ENCODE measurements at regions not wholly inside any gene's neighbourhood (a gene's known extent, or its start where the extent isn't known, plus 50 kb on each side); places are given as distances from the start of the nearest gene placed in this dataset.

DNA sequence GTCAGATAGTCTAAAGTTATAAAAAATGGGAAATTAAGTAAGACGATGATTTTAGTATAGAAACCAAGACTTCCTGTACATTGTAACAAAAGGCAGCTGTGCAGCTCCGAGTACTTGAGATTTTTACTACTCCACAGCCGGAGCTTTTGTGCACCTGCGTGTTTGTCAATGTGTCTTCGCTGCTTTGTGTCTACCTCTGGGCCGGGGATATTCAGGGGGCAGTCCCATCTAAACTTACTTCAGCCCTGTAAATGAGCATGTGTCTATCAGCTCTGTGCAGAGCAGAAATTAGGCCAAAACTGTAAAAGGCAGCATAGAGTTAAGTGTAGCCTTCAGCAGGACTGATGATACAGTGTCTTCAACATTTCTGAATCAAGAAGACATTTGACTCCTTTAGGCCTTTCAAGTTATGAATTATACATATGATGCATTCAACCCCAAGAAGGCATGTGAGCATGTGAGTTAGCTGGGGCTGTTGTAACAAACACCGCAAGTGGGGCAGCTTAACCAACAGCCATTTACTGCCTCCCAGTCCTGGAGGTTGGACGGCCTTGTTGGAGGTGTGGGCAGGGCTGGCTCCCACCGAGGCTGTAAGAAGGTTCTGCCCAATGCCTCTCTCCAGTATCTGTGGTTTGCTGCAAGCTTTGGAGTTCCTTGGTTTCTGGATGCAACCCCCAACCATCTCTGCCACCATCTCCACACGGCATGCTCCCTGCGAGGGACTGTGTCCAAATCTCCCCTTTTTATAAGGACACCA lies 191.0 kb upstream of the IRS2 start:
- H3K4me3 ChIP-seq (ENCODE audit: control insufficient read depth in 1 of 2, extremely low read depth in 1 of 2, low read length in 1 of 2): no peak overlapping the region
- no peaks in the 10 kb centered on the region for H3K4me1 ChIP-seq (ENCODE audit: control insufficient read depth in 1 of 2, extremely low read depth in 1 of 2, insufficient read depth in 2 of 2, low read length in 2 of 2)
- ATAC-seq (replicated peaks in 1 of 4): no peak
- no peaks in the 10 kb centered on the region for H3K9me3 ChIP-seq
- WGBS (ENCODE audit: insufficient coverage): 50% methylated on average over 4 of the region's 11 CpGs
- no peaks in the 10 kb centered on the region for H3K9me3 Mint-ChIP-seq
- no peak overlapping the region for H3K4me3 Mint-ChIP-seq
- no peak overlapping the region for H3K27ac Mint-ChIP-seq
- ChIA-PET POLR2A (no interaction called here), CTCF (no interaction called here)
- DNase-seq: no peak
- H3K4me1 Mint-ChIP-seq: no peaks in the 10 kb centered on the region
- H3K36me3 ChIP-seq (ENCODE audit: control insufficient read depth in 2 of 2, extremely low read depth in 1 of 2, insufficient read depth in 1 of 2, low read length in 1 of 2): no peaks in the 10 kb centered on the region
- no peaks in the 10 kb centered on the region for H3K36me3 Mint-ChIP-seq
- peaks cover 0 to 16% of the 10 kb centered on the region in 2 experiments for H3K27me3 ChIP-seq (replicated peaks in 1 of 2; ENCODE audit: control insufficient read depth in 2 of 2, extremely low read depth in 1 of 2, insufficient read depth in 2 of 2, low read length in 1 of 2)
- no peak overlapping the region for H3K27ac ChIP-seq (ENCODE audit: low read length)
- peaks cover 4 to 7% of the 10 kb centered on the region in 2 donors for H3K27me3 Mint-ChIP-seq

DNA sequence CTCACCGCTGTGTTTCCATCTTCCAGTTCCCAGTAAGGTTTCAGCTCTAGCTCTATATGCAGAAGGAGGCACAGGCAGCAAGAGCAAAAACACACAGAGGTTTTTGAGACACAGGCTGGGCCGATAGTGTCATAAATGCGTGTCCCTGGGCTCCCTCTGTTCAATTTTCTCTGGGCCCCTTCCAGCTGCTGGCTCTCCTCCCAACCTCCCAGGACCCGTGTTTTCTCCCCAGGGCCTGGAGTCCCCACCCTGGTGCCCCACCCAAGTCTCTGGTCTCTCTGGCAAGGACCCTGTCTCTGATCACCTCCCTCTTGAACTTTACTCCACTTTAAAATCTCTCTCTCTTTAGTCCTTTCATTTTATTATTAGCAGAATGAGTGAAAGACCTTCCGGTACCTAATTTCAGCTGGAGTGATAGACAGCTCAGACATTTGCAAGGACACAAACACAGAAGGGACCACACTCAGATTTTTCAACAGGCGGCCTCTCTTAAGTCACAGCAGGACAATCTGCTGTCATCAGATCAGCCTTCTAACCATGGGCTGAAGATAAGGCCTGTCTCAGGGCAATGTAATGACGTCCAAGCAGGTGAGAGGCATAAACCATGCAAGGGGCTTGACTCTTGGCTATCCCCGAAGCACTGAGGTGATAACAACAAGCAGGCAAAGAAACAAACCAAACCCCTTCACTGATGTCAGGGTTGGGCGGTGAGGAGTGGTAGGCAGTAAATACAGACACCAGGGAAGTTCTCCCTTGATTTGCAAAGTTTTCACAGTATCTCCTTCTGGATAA lies 190.0 kb upstream of the IRS2 start:
- H3K4me3 ChIP-seq (ENCODE audit: control insufficient read depth in 1 of 2, extremely low read depth in 1 of 2, low read length in 1 of 2): no peak overlapping the region
- Mint-ChIP-seq H3K27me3 (peaks cover 4 to 7% of the 10 kb centered on the region in 2 donors), H3K27ac (no peak overlapping the region), H3K9me3 (no peaks in the 10 kb centered on the region), H3K4me3 (no peak overlapping the region), H3K4me1 (no peaks in the 10 kb centered on the region), H3K36me3 (no peaks in the 10 kb centered on the region)
- H3K36me3 ChIP-seq (ENCODE audit: control insufficient read depth in 2 of 2, extremely low read depth in 1 of 2, insufficient read depth in 1 of 2, low read length in 1 of 2): no peaks in the 10 kb centered on the region
- no peaks in the 10 kb centered on the region for H3K4me1 ChIP-seq (ENCODE audit: control insufficient read depth in 1 of 2, extremely low read depth in 1 of 2, insufficient read depth in 2 of 2, low read length in 2 of 2)
- ChIA-PET CTCF (no interaction called here), POLR2A (no interaction called here)
- DNase-seq (no peak), ATAC-seq (replicated peaks in 1 of 4) (no peak)
- H3K9me3 ChIP-seq: no peaks in the 10 kb centered on the region
- peaks cover 0 to 16% of the 10 kb centered on the region in 2 experiments for H3K27me3 ChIP-seq (replicated peaks in 1 of 2; ENCODE audit: control insufficient read depth in 2 of 2, extremely low read depth in 1 of 2, insufficient read depth in 2 of 2, low read length in 1 of 2)
- 73% methylated on average over 7 of the region's 9 CpGs for WGBS (ENCODE audit: insufficient coverage)
- H3K27ac ChIP-seq (ENCODE audit: low read length): no peak overlapping the region

DNA sequence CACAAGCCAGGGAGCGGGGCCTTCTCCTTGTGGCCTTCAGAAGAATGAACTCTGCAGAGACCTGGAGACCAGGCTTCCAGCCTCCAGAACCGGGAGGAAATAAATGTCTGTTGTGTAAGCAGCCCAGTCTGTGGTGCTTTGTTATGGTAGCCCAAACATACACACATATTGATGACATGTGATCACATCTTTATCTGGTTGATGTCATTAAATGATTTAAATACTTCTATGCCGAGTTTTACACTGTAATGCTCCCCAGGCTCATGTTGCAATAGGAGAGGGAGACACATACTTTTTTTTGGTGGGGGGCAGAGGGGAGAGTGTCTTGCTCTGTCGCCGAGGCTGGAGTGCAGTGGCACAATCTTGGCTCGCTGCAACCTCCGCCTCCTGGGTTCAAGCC lies 188.0 kb upstream of the IRS2 start:
- POLR2A ChIA-PET: no interaction called here
- CTCF ChIA-PET: no interaction called here

DNA sequence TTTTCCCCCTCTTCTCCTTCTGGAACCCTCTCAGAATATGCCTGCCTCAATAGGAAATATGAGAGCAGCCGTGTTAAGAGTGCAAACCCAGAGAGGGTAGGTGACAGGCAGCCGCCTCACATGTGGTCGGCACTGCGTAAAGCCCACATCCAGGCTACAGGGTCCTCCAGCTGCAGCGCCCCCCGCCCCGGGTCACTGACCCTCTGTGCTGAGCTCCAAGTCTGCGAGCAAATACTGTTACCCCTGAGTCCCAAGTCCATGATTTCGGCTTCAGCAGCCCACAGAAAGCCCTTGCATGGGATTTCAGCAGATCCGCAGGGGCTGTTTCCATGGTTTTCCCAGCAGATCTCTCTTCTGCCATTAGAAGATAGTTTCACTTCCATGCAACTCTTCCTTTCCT lies 186.9 kb upstream of the IRS2 start:
- no peak for ATAC-seq (replicated peaks in 1 of 4)
- Mint-ChIP-seq H3K27me3 (peaks cover 0 to 4% of the 10 kb centered on the region in 2 donors), H3K36me3 (no peaks in the 10 kb centered on the region), H3K9me3 (peaks cover 8 to 17% (median 10%) of the 10 kb centered on the region in 3 donors), H3K4me3 (no peak overlapping the region), H3K27ac (no peak overlapping the region), H3K4me1 (no peaks in the 10 kb centered on the region)
- Histone ChIP-seq H3K9me3 (no peaks in the 10 kb centered on the region), H3K4me3 (ENCODE audit: control insufficient read depth in 1 of 2, extremely low read depth in 1 of 2, low read length in 1 of 2) (no peak overlapping the region), H3K36me3 (ENCODE audit: control insufficient read depth in 2 of 2, extremely low read depth in 1 of 2, insufficient read depth in 1 of 2, low read length in 1 of 2) (no peaks in the 10 kb centered on the region), H3K27me3 (replicated peaks in 1 of 2; ENCODE audit: control insufficient read depth in 2 of 2, extremely low read depth in 1 of 2, insufficient read depth in 2 of 2, low read length in 1 of 2) (peaks cover 0 to 16% of the 10 kb centered on the region in 2 experiments), H3K27ac (ENCODE audit: low read length) (no peak overlapping the region), H3K4me1 (ENCODE audit: control insufficient read depth in 1 of 2, extremely low read depth in 1 of 2, insufficient read depth in 2 of 2, low read length in 2 of 2) (no peaks in the 10 kb centered on the region)
- 89% methylated on average over 10 of the region's 10 CpGs for WGBS (ENCODE audit: insufficient coverage)
- ChIA-PET CTCF (no interaction called here), POLR2A (no interaction called here)
- DNase-seq: no peak

More for the DNA sequence above, 188.0 kb upstream of the IRS2 start:
- Mint-ChIP-seq H3K4me3 (no peak overlapping the region), H3K27me3 (peaks cover 4 to 5% of the 10 kb centered on the region in 2 donors), H3K4me1 (no peaks in the 10 kb centered on the region), H3K9me3 (peaks cover 8 to 13% (median 10%) of the 10 kb centered on the region in 3 donors), H3K36me3 (no peaks in the 10 kb centered on the region), H3K27ac (no peak overlapping the region)
- Histone ChIP-seq H3K27me3 (replicated peaks in 1 of 2; ENCODE audit: control insufficient read depth in 2 of 2, extremely low read depth in 1 of 2, insufficient read depth in 2 of 2, low read length in 1 of 2) (peaks cover 0 to 16% of the 10 kb centered on the region in 2 experiments), H3K4me1 (ENCODE audit: control insufficient read depth in 1 of 2, extremely low read depth in 1 of 2, insufficient read depth in 2 of 2, low read length in 2 of 2) (no peaks in the 10 kb centered on the region), H3K4me3 (ENCODE audit: control insufficient read depth in 1 of 2, extremely low read depth in 1 of 2, low read length in 1 of 2) (no peak overlapping the region), H3K36me3 (ENCODE audit: control insufficient read depth in 2 of 2, extremely low read depth in 1 of 2, insufficient read depth in 1 of 2, low read length in 1 of 2) (no peaks in the 10 kb centered on the region), H3K9me3 (no peaks in the 10 kb centered on the region), H3K27ac (ENCODE audit: low read length) (no peak overlapping the region)
- no CpG with 5 or more reads among the region's 7 CpGs for WGBS (ENCODE audit: insufficient coverage)
- ATAC-seq (replicated peaks in 1 of 4): no peak
- no peak for DNase-seq

DNA sequence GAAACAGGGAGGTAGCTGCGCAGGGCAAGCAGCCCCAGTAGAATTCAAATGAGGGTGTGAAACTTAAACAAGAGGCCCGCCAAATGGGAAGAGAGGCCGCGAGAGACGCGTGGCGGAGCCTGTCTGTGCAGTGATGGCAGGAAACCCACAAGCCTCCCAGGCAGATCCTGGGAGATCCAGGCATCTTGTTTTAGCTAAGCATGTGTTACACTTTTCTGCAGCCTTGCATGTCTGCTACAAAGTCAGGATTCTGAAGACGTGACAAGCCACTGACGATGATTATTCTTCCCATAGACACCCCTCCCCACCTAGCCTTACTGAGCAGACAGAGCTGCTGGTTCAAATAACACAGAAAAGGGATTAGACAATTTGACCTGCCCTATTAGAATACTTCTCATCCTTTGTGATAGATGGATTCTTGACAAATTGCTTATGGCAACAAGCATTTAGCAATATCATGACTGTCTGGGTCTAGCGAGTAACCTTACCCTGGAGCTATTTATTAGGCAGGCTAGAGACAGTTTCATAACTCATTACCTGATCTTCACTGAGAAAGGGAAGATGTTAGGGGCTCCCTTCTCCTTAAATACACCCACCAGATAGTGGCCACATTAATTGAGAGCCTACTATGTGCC lies 185.2 kb upstream of the IRS2 start:
- no peak for DNase-seq
- CTCF ChIA-PET: no interaction called here
- Histone ChIP-seq H3K4me3 (ENCODE audit: control insufficient read depth in 1 of 2, extremely low read depth in 1 of 2, low read length in 1 of 2) (no peak overlapping the region), H3K4me1 (ENCODE audit: control insufficient read depth in 1 of 2, extremely low read depth in 1 of 2, insufficient read depth in 2 of 2, low read length in 2 of 2) (no peaks in the 10 kb centered on the region), H3K27me3 (replicated peaks in 1 of 2; ENCODE audit: control insufficient read depth in 2 of 2, extremely low read depth in 1 of 2, insufficient read depth in 2 of 2, low read length in 1 of 2) (peaks cover 0 to 16% of the 10 kb centered on the region in 2 experiments), H3K36me3 (ENCODE audit: control insufficient read depth in 2 of 2, extremely low read depth in 1 of 2, insufficient read depth in 1 of 2, low read length in 1 of 2) (no peaks in the 10 kb centered on the region), H3K9me3 (no peaks in the 10 kb centered on the region), H3K27ac (ENCODE audit: low read length) (no peak overlapping the region)
- H3K27me3 Mint-ChIP-seq: peaks cover 0 to 4% of the 10 kb centered on the region in 2 donors
- H3K27ac Mint-ChIP-seq: no peak overlapping the region
- no peaks in the 10 kb centered on the region for H3K4me1 Mint-ChIP-seq
- POLR2A ChIA-PET: no interaction called here
- H3K4me3 Mint-ChIP-seq: no peak overlapping the region
- ATAC-seq (replicated peaks in 1 of 4): no peak
- peaks cover 8 to 22% (median 10%) of the 10 kb centered on the region in 3 donors for H3K9me3 Mint-ChIP-seq
- WGBS (ENCODE audit: insufficient coverage): 89% methylated on average over 7 of the region's 10 CpGs
- H3K36me3 Mint-ChIP-seq: no peaks in the 10 kb centered on the region

- ChIA-PET CTCF (no interaction called here), POLR2A (no interaction called here)
- DNase-seq: no peak
- Mint-ChIP-seq H3K27ac (no peak overlapping the region), H3K9me3 (peaks cover 8 to 22% (median 10%) of the 10 kb centered on the region in 3 donors), H3K4me1 (no peaks in the 10 kb centered on the region), H3K4me3 (no peak overlapping the region), H3K36me3 (no peaks in the 10 kb centered on the region), H3K27me3 (peaks cover 0 to 4% of the 10 kb centered on the region in 2 donors)
- Histone ChIP-seq H3K36me3 (ENCODE audit: control insufficient read depth in 2 of 2, extremely low read depth in 1 of 2, insufficient read depth in 1 of 2, low read length in 1 of 2) (no peaks in the 10 kb centered on the region), H3K4me1 (ENCODE audit: control insufficient read depth in 1 of 2, extremely low read depth in 1 of 2, insufficient read depth in 2 of 2, low read length in 2 of 2) (no peaks in the 10 kb centered on the region), H3K27me3 (replicated peaks in 1 of 2; ENCODE audit: control insufficient read depth in 2 of 2, extremely low read depth in 1 of 2, insufficient read depth in 2 of 2, low read length in 1 of 2) (peaks cover 0 to 13% of the 10 kb centered on the region in 2 experiments), H3K27ac (ENCODE audit: low read length) (no peak overlapping the region), H3K9me3 (no peaks in the 10 kb centered on the region), H3K4me3 (ENCODE audit: control insufficient read depth in 1 of 2, extremely low read depth in 1 of 2, low read length in 1 of 2) (no peak overlapping the region)
- whole genome bisulfite sequencing (ENCODE audit: insufficient coverage): 79% methylated on average over 2 of the region's 7 CpGs
- no peak for ATAC-seq (replicated peaks in 1 of 4)
Observed at GRCh38 chr13:109971006-109971405, 184.6 kb upstream of the IRS2 start.

Data from T-cell (primary cell).